ENCODE measurements at regions not wholly inside any gene's neighbourhood (a gene's known extent, or its start where the extent isn't known, plus 50 kb on each side); places are given as distances from the start of the nearest gene placed in this dataset.

- TF ChIP-seq POLR2AphosphoS5 (IDR thresholded peaks at IDR 0.05) (no peak), CTCF (IDR thresholded peaks at IDR 0.05) (no peak), POLR2A (IDR thresholded peaks at IDR 0.05) (no peak)
- intact Hi-C loops (cut with DNase I): no loop called here
- no peaks in the 10 kb centered on the region for H3K9me3 ChIP-seq
- H3K4me3 ChIP-seq: no peak overlapping the region
- WGBS: 90% methylated on average over 20 of the region's 20 CpGs
- no peaks in the 10 kb centered on the region for H3K27me3 ChIP-seq (replicated peaks; ENCODE audit: insufficient read depth)
- H3K27ac ChIP-seq: no peak overlapping the region
- no peaks in the 10 kb centered on the region for H3K36me3 ChIP-seq
- no peaks in the 10 kb centered on the region for H3K4me1 ChIP-seq (replicated peaks)
- no peak for DNase-seq (ENCODE audit: low spot score)
These were observed 263.1 kb downstream of the ZNF536 start for GRCh38 chr19:30634996-30635975.

- no peak for DNase-seq (ENCODE audit: low spot score)
- TF ChIP-seq CTCF (IDR thresholded peaks at IDR 0.05) (no peak), POLR2A (IDR thresholded peaks at IDR 0.05) (no peak), POLR2AphosphoS5 (IDR thresholded peaks at IDR 0.05) (no peak)
- Histone ChIP-seq H3K9me3 (no peaks in the 10 kb centered on the region), H3K36me3 (no peaks in the 10 kb centered on the region), H3K4me1 (replicated peaks) (no peaks in the 10 kb centered on the region), H3K27me3 (replicated peaks; ENCODE audit: insufficient read depth) (no peaks in the 10 kb centered on the region), H3K4me3 (no peak overlapping the region), H3K27ac (no peak overlapping the region)
- 92% methylated on average over 19 of the region's 19 CpGs for WGBS
- intact Hi-C loops (cut with DNase I): no loop called here
These were observed 262.1 kb downstream of the ZNF536 start for GRCh38 chr19:30634131-30634830.

- H3K4me1 ChIP-seq (replicated peaks): no peaks in the 10 kb centered on the region
These were observed 258.8 kb downstream of the ZNF536 start for GRCh38 chr19:30631033-30631370.

GRCh38 chr19:30630289-30631032 is 258.3 kb downstream of the ZNF536 start:
- intact Hi-C loops (cut with DNase I): no loop called here
- Histone ChIP-seq H3K4me1 (replicated peaks) (no peaks in the 10 kb centered on the region), H3K4me3 (no peak overlapping the region), H3K9me3 (no peaks in the 10 kb centered on the region), H3K27ac (no peak overlapping the region), H3K27me3 (replicated peaks; ENCODE audit: insufficient read depth) (no peaks in the 10 kb centered on the region), H3K36me3 (no peaks in the 10 kb centered on the region)
- TF ChIP-seq POLR2AphosphoS5 (IDR thresholded peaks at IDR 0.05) (no peak), POLR2A (IDR thresholded peaks at IDR 0.05) (no peak), CTCF (IDR thresholded peaks at IDR 0.05) (no peak)
- peak; percentile 16 for DNase-seq (ENCODE audit: low spot score)
- 22% methylated on average over 14 of the region's 14 CpGs for WGBS

More at GRCh38 chr19:30631033-30631370, 258.8 kb downstream of the ZNF536 start:
- intact Hi-C loops (cut with DNase I): no loop called here
- Histone ChIP-seq H3K27ac (no peak overlapping the region), H3K4me3 (no peak overlapping the region), H3K27me3 (replicated peaks; ENCODE audit: insufficient read depth) (no peaks in the 10 kb centered on the region), H3K9me3 (no peaks in the 10 kb centered on the region), H3K36me3 (no peaks in the 10 kb centered on the region)
- DNase-seq (ENCODE audit: low spot score): no peak
- WGBS: 64% methylated on average over 12 of the region's 12 CpGs
- TF ChIP-seq POLR2A (IDR thresholded peaks at IDR 0.05): no peak
- no peak for TF ChIP-seq CTCF (IDR thresholded peaks at IDR 0.05)
- TF ChIP-seq POLR2AphosphoS5 (IDR thresholded peaks at IDR 0.05): no peak

Data from prostate gland (tissue), 2 donors.